Esophagus squamous epithelium (tissue), 5 donors: ENCODE measurements at regions not wholly inside any gene's neighbourhood (a gene's known extent, or its start where the extent isn't known, plus 50 kb on each side); places are given as distances from the start of the nearest gene placed in this dataset.

Experiments
- DNase-seq: peaks from one replicate; lab custom pipeline; 2025; lab: John Stamatoyannopoulos, UW
- H3K27ac ChIP-seq, 4 donors: fragments of 200-600 bp; sonication (generic); one replicate each; pipeline ENCODE4 v1.5.1; 2016 to 2019; ENCODE audit warnings: mild to moderate bottlenecking in 1 of 4
- H3K27me3 ChIP-seq, 4 donors: fragments of 200-600 bp; sonication (generic); 1 replicate in 3 of 4; 2 replicates in 1 of 4; pipeline versions ENCODE4 v1.5.1 to v1.6.0; 2017 to 2021; ENCODE audit warnings: antibody characterized with exemption in 1 of 4
- H3K36me3 ChIP-seq, 3 donors: fragments of 200-600 bp; sonication (generic); one replicate each; pipeline ENCODE4 v1.5.1; 2016 to 2019
- H3K4me1 ChIP-seq, 3 donors: fragments of 200-600 bp; sonication (generic); one replicate each; pipeline ENCODE4 v1.5.1; 2017 to 2019
- H3K4me3 ChIP-seq, 4 donors: fragments of 200-600 bp; sonication (generic); 1 replicate in 3 of 4; 2 replicates in 1 of 4; pipeline ENCODE4 v1.5.1; 2016 to 2019; ENCODE audit warnings: mild to moderate bottlenecking in 2 of 4, moderate library complexity in 1 of 4
- H3K9me3 ChIP-seq, 3 donors: fragments of 200-600 bp; sonication (generic); one replicate each; pipeline ENCODE4 v1.5.1; 2016 to 2019
- POLR2A ChIP-seq, 4 donors: fragments of 450-650 bp; IDR thresholded peaks; one replicate each; pipeline ENCODE4 v1.6.1; 2017; ENCODE audit warnings: antibody characterized with exemption in 4 of 4, mild to moderate bottlenecking in 4 of 4, moderate library complexity in 3 of 4
- WGBS, 2 donors: methylation state at CpG; one replicate each; pipeline ENCODE4 v1.1.5; 2018; 5-methylcytosine and 5-hydroxymethylcytosine counted together
- intact Hi-C: fragments of 100-400 bp; cut with DNase I; formaldehyde crosslinking; loops from one replicate; pipeline ENCODE4 v1.15.0; 2022
- TF ChIP-seq, protein P1 (sequence below), 6 experiments: fragments of 450-650 bp in 4 of 6; fragments of 200-600 bp in 2 of 6; sonication (generic) in 2 of 6; IDR thresholded peaks; one replicate each; pipeline ENCODE4 v1.5.1; 2016 to 2019; ENCODE audit warnings: antibody characterized with exemption in 6 of 6, mild to moderate bottlenecking in 4 of 6, moderate library complexity in 4 of 6
- donor health status: DM: yes; HTN: yes; CAD: no.

GRCh38 chr7:18202315-18203045, 174.8 kb upstream of the PRPS1L1 start:
- DNase-seq = no peak
- Histone ChIP-seq H3K9me3 (no peaks in the 10 kb centered on the region), H3K27ac (no peak overlapping the region), H3K36me3 (no peaks in the 10 kb centered on the region), H3K4me3 (no peak overlapping the region), H3K27me3 (no peaks in the 10 kb centered on the region), H3K4me1 (no peaks in the 10 kb centered on the region)
- no peak for TF ChIP-seq POLR2A (IDR thresholded peaks at IDR 0.05)
- WGBS, 2 donors = 84 to 92% methylated on average over 3 of the region's 3 CpGs
- intact Hi-C loops = no loop called here

DNA sequence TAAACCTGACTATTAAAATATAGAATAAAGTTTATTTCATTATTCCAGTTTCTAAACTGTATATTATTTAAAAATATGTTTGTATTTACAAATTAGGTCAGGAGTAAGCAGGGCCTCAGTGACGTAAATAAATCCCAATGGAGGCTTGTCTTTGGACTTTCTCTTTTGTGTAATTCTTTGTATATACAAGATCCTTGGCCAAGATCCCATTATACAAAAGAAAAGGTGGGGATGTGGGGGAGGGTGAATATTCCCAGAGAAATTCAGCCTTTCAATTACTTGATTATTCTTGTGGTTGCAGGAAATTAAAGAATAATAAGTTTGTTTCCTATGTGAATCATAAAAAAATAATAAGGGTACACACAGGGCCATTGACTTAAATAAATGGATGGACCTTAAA, 178.7 kb upstream of the PRPS1L1 start:
- Histone ChIP-seq H3K27ac (no peak overlapping the region), H3K36me3 (no peaks in the 10 kb centered on the region), H3K9me3 (no peaks in the 10 kb centered on the region), H3K27me3 (no peaks in the 10 kb centered on the region), H3K4me3 (no peak overlapping the region), H3K4me1 (no peaks in the 10 kb centered on the region)
- TF ChIP-seq, protein P1, sequence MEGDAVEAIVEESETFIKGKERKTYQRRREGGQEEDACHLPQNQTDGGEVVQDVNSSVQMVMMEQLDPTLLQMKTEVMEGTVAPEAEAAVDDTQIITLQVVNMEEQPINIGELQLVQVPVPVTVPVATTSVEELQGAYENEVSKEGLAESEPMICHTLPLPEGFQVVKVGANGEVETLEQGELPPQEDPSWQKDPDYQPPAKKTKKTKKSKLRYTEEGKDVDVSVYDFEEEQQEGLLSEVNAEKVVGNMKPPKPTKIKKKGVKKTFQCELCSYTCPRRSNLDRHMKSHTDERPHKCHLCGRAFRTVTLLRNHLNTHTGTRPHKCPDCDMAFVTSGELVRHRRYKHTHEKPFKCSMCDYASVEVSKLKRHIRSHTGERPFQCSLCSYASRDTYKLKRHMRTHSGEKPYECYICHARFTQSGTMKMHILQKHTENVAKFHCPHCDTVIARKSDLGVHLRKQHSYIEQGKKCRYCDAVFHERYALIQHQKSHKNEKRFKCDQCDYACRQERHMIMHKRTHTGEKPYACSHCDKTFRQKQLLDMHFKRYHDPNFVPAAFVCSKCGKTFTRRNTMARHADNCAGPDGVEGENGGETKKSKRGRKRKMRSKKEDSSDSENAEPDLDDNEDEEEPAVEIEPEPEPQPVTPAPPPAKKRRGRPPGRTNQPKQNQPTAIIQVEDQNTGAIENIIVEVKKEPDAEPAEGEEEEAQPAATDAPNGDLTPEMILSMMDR (IDR thresholded peaks at IDR 0.05) = no peak
- no peak for TF ChIP-seq POLR2A (IDR thresholded peaks at IDR 0.05)
- intact Hi-C loops = no loop called here
- WGBS, 2 donors = 56 to 76% methylated on average over 1 of the region's 1 CpG
- DNase-seq = no peak

GRCh38 chr7:18208921-18209320, 181.3 kb upstream of the PRPS1L1 start:
- intact Hi-C loops = no loop called here
- 96 to 100% methylated on average over 1 of the region's 1 CpG for WGBS, 2 donors
- Histone ChIP-seq H3K36me3 (no peaks in the 10 kb centered on the region), H3K27me3 (no peaks in the 10 kb centered on the region), H3K4me1 (peaks cover 0 to 6% (median 0%) of the 10 kb centered on the region in 3 donors), H3K9me3 (no peaks in the 10 kb centered on the region), H3K27ac (no peak overlapping the region), H3K4me3 (no peak overlapping the region)
- no peak for DNase-seq
- TF ChIP-seq POLR2A (IDR thresholded peaks at IDR 0.05) = no peak
- TF ChIP-seq, protein P1 (IDR thresholded peaks at IDR 0.05) = no peak

DNA sequence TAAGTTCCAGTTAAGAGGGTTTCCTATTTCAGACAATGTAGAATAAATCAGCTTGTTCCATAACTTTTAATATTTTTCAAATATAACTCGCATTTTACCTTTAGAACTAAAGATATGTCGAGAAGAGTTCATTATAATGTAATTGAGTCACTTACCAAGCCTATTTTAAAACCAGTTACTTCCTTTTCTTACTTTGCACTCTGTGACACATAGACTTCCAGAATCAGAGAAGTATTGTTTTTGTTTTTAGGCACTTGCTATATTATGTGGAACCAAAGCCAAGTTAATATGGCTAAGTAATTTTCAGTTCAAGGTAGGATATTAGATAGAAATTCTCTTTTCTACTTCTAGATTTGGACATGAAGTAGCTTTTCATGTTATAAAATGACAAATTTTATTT, 182.7 kb upstream of the PRPS1L1 start:
- H3K4me3 ChIP-seq = no peak overlapping the region
- H3K27me3 ChIP-seq = no peaks in the 10 kb centered on the region
- no peak for DNase-seq
- H3K4me1 ChIP-seq = peaks cover 0 to 6% (median 0%) of the 10 kb centered on the region in 3 donors
- WGBS, 2 donors = 68 to 76% methylated on average over 2 of the region's 2 CpGs
- no peaks in the 10 kb centered on the region for H3K9me3 ChIP-seq
- no peaks in the 10 kb centered on the region for H3K36me3 ChIP-seq
- TF ChIP-seq, protein P1 (IDR thresholded peaks at IDR 0.05) = no peak
- TF ChIP-seq POLR2A (IDR thresholded peaks at IDR 0.05) = no peak
- intact Hi-C loops = no loop called here
- H3K27ac ChIP-seq = no peak overlapping the region

GRCh38 chr7:18210788-18211187, 183.1 kb upstream of the PRPS1L1 start:
- DNase-seq = no peak
- Histone ChIP-seq H3K4me1 (peaks cover 0 to 6% (median 0%) of the 10 kb centered on the region in 3 donors), H3K9me3 (no peaks in the 10 kb centered on the region), H3K4me3 (no peak overlapping the region), H3K27me3 (no peaks in the 10 kb centered on the region), H3K36me3 (no peaks in the 10 kb centered on the region), H3K27ac (no peak overlapping the region)
- TF ChIP-seq, protein P1 (IDR thresholded peaks at IDR 0.05) = no peak
- TF ChIP-seq POLR2A (IDR thresholded peaks at IDR 0.05) = no peak
- intact Hi-C loops = no loop called here
- whole genome bisulfite sequencing, 2 donors = 65 to 86% methylated on average over 3 of the region's 3 CpGs
